GM13977 (cell line): ENCODE measurements at regions not wholly inside any gene's neighbourhood (a gene's known extent, or its start where the extent isn't known, plus 50 kb on each side); places are given as distances from the start of the nearest gene placed in this dataset.

Experiments used
- DNase-seq: peaks from one replicate; pipeline ENCODE4 v3.0.0; 2012; ENCODE audit warnings: low spot score
- in situ Hi-C: fragments of 300-500 bp; cut with MboI; formaldehyde crosslinking; loops from one replicate; pipeline ENCODE4 v1.12.0; 2022; ENCODE audit warnings: low sequenced_read_pairs, low pct_unique_long_range_greater_than_20kb, mixed read lengths, inconsistent platforms; ENCODE audit not compliant: unreplicated experiment
- TF ChIP-seq, protein P1 (sequence below): IDR thresholded peaks from 2 replicates; pipeline ENCODE4 v1.5.1; 2012; ENCODE audit warnings: mild to moderate bottlenecking, control low read depth; ENCODE audit not compliant: insufficient read depth; ENCODE audit errors: extremely low read depth, missing control alignments

DNA sequence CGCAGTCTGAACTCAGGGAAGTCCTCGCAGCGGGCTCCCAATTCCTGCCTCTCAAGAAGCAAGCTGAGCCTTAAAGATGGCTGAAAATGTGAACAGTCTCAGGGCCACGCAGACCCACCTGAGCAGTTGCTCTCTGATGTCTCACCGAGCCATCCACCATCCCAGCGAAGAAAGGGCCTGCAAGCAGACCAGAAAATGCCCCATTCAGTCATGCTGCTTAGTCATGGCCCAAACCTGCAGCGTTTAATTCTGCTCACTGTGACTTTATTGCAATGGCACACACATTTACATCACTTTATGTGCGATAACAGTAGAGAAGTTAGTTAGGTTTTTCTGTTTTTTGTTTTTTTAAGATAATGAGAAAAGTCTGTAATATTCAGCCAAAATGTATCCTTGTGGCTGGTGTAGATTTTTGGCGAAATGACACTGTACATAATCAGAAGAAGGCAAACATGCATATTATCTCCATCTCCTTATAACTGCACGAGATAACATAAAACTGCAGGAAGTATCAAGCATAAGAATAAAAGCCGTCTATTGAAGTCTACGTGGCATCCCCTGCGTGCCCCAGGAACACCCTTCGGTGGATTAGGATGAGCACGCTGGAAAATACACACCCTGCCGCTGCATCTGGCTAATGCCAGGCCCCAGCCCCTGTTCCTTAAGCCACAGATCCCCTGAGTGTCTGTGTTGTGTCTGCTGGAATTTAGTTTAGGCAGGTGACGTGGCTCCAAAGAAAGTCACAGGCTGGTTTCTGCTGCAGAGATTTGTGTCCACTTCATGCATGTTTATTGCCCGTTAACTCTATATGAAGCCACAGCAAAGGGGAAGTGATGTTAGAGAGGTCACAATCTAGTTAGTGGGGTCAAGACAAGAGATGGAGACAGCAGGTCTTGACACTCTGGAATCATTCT lies 119.8 kb upstream of the IRF2BP2 start:
- TF ChIP-seq, protein P1, sequence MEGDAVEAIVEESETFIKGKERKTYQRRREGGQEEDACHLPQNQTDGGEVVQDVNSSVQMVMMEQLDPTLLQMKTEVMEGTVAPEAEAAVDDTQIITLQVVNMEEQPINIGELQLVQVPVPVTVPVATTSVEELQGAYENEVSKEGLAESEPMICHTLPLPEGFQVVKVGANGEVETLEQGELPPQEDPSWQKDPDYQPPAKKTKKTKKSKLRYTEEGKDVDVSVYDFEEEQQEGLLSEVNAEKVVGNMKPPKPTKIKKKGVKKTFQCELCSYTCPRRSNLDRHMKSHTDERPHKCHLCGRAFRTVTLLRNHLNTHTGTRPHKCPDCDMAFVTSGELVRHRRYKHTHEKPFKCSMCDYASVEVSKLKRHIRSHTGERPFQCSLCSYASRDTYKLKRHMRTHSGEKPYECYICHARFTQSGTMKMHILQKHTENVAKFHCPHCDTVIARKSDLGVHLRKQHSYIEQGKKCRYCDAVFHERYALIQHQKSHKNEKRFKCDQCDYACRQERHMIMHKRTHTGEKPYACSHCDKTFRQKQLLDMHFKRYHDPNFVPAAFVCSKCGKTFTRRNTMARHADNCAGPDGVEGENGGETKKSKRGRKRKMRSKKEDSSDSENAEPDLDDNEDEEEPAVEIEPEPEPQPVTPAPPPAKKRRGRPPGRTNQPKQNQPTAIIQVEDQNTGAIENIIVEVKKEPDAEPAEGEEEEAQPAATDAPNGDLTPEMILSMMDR: no peak
- in situ Hi-C loops: loop anchor here (25.0 kb wide), 2 partner anchors 107 to 357 kb away; no protein-coding TSS in a partner anchor
- DNase-seq: no peak

DNA sequence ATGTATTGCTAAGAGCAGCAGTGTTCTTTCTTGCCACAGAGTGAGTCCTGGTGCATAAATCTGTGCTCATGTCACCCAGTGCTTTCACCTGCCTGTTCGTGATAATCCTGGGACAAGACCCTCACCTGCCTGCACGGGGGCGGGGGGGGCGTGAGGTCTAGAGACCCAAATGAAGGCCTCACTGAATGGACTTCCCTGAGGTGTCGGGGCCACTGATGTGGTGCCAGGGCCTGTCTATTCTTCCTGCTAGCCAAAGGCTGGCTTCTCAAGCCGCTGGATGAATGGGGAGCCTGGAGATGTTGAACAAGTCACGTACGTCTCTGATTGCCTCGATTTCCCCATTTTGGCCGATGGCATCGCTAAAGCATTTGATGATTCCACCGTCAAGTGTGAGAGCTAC lies 118.8 kb upstream of the IRF2BP2 start:
- no peak for DNase-seq
- in situ Hi-C loops: loop anchor here (25.0 kb wide), 2 partner anchors 109 to 359 kb away; no protein-coding TSS in a partner anchor
- TF ChIP-seq, protein P1: no peak

DNA sequence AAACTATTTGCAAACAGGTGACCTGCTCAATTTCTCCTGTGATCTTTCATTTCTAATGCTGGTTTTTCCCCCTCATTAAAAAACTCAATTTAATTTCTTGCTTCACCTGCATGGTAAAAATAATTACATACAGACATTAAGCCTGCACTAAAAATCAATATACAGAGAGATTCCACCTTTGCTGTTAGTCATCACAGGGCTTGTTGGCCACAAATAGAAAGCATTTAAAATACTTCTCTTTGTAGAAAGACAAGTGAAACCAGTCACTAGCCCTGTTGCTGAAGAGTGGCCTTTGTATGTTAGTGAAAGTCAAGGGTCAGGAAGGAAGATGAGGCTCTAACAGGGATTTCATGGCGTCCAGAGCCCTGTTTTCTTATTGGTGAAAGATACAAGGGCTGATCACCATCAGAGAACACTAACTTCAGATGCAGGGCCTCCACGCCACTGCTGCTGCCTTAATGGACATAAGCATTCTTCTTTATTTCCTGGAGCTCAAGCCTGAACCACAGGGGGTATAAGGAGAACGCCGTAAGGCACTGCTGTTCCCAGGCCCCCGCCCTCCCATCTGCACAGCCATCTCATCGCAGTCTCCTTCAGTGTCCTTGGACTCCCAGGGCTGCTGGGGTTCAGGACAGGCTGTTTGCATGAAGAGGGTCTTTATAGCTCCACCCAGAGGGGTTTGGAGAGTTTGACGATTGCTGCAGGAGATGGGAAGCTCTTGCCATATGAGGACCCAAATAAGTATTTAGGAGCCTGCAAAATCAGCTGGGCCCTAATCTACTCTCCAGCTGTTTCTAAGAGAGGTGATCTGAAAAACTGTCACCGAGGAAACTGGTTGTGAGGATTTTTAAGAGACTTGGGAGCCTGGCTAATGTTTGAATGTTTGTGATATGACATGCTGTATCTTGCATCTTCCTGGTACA lies 117.3 kb upstream of the IRF2BP2 start:
- TF ChIP-seq, protein P1: no peak
- in situ Hi-C loops: loop anchor here (25.0 kb wide), 2 partner anchors 110 to 360 kb away; no protein-coding TSS in a partner anchor
- DNase-seq: peak; percentile 68

DNA sequence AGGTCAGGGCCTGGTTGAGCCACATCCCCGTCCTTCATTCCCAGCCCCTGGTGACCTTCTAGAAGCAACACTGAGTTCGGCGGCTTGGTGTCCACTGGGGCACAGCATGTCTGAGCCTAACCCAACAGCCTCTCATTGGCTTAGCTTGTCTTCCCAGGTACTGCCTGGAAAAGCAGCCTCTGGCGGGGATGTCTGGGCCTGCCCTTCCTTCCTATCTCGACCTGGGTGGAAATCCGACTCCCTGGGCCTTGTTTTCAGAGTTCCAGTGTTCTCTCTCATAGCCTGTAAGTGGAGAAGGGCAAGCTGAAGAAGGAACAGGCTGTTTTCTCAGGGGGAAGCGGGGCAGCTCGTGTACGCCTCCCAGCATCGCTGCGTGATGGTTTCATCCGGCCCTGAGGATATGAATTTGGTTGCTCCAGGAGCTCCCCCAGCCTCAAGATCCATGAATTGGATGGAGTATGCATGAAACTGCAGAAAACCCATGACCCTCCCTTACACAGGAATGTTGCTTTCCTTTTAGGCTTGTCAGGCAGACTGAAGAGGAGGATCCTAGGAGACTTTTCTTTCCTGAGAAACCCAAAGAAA lies 116.5 kb upstream of the IRF2BP2 start:
- TF ChIP-seq, protein P1: no peak
- DNase-seq: no peak
- in situ Hi-C loops: loop anchor here (25.0 kb wide), 2 partner anchors 111 to 361 kb away; no protein-coding TSS in a partner anchor

DNA sequence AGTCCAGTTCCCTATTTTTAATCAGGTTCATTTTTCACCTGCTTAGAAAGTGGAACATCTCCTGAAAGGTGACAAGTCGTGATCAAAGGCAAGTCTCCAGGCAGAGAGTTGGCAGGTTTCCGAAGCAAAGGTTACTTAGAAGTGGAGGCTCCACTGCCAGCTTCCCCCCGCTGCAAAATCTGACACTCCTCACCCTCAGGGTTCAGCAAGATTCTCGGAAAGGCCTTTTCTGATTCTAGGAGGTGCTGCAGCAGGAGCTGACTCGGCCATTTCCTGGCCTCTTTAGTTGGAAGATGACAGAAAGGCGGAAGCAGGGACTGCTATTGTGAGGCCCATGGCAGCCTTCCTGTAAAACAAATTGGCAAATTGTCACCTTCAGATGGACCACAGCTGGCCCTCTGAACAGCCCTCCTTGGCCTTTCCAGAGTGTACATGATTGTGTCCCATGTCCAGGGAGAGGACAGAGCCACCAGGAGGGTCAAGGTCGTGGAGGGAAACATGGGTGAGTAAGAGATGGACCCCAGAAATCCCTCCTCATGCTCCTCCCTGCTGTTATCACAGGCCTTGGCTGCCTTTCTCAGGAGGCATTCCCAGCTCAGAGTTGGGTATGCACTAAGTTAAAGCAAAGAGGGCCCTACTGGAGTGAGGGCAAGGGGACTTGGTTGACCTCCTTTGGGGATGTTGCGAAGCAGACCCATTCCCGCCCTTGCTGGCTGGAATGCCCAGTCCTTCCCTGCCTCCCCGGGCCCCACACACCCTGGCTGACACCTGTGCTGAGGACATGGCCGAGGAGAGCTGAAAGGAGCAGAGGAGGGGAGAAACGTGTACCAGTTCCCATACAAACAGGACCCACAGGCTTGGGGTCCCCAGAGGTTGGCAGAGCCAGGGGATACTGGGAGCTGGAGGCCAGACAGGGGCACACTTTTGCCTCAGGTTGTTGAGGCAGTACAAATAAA lies 115.5 kb upstream of the IRF2BP2 start:
- TF ChIP-seq, protein P1: no peak
- DNase-seq: no peak
- in situ Hi-C loops: loop anchor here (25.0 kb wide), 2 partner anchors 112 to 362 kb away; no protein-coding TSS in a partner anchor
